LNCaP clone FGC (cell line): ENCODE measurements at regions not wholly inside any gene's neighbourhood (a gene's known extent, or its start where the extent isn't known, plus 50 kb on each side); places are given as distances from the start of the nearest gene placed in this dataset.
A peak's percentile ranks its signal among the peaks of the same experiment; 100 is the strongest.

Experiments
- DNase-seq: peaks from one replicate; pipeline ENCODE4 v3.0.0-alpha.2; 2011; ENCODE audit warnings: low read depth
- H3K4me3 ChIP-seq: 2 replicates; pipeline ENCODE4 v1.5.1; 2011; ENCODE audit warnings: mild to moderate bottlenecking, low read depth, low read length, control low read depth
- CTCF ChIP-seq: IDR thresholded peaks from 2 replicates; pipeline ENCODE4 v1.5.1; 2012; ENCODE audit warnings: mild to moderate bottlenecking; ENCODE audit not compliant: control insufficient read depth, insufficient read depth; ENCODE audit errors: extremely low read depth

DNA sequence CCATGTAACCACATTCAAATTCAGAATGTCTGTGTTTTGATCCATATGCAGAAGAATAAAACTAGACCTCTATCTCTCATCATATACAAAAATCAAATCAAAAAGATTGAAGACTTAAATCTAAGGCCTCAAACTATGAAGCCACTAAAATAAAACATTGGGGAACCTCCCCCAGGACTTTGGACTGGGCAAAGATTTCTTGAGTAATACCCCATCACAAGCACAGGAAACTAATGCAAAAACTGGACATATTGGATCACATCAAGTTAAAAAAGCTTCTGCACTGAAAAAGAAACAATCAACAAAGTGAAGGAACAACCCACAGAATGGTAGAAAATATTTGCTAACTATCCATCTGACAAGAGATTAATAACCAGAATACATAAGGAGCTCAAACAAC, 266.8 kb downstream of the EPM2A start:
- no peak for DNase-seq
- TF ChIP-seq CTCF: no peak
- no peak overlapping the region for H3K4me3 ChIP-seq

DNA sequence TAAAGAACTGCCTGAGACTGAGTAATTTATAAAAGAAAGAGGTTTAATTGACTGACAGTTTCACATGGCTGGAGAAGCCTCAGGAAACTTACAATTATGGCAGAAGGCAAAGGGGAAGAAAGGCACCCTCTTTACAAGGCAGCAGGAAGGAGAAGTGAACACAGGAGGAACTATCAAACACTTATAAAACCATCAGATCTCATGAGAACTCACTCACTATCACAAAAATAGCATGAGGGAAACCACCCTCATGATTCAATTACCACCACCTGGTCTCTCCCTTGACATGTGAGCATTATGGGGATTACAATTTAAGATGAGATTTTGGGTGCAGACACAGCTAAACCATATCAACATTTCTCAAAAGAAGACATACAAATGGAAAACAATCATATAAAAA, 266.3 kb downstream of the EPM2A start:
- DNase-seq: no peak
- TF ChIP-seq CTCF: no peak
- H3K4me3 ChIP-seq: no peak overlapping the region

- TF ChIP-seq CTCF: no peak
- no peak for DNase-seq
- no peak overlapping the region for H3K4me3 ChIP-seq
These were observed 259.4 kb downstream of the EPM2A start for GRCh38 chr6:145475794-145476396.

- H3K4me3 ChIP-seq: no peak overlapping the region
- DNase-seq: no peak
- no peak for TF ChIP-seq CTCF
These were observed 255.3 kb downstream of the EPM2A start for GRCh38 chr6:145480024-145480423.

- peak; percentile 25 for DNase-seq
- TF ChIP-seq CTCF: no peak
- H3K4me3 ChIP-seq: no peak overlapping the region
These were observed 251.9 kb downstream of the EPM2A start for GRCh38 chr6:145483191-145483996.

GRCh38 chr6:145485288-145485687, 250.0 kb downstream of the EPM2A start:
- TF ChIP-seq CTCF: no peak

More at GRCh38 chr6:145485288-145485687, 250.0 kb downstream of the EPM2A start:
- DNase-seq: no peak
- H3K4me3 ChIP-seq: no peak overlapping the region
